Neural cell (in vitro differentiated cells): ENCODE measurements at regions not wholly inside any gene's neighbourhood (a gene's known extent, or its start where the extent isn't known, plus 50 kb on each side); places are given as distances from the start of the nearest gene placed in this dataset.

ENCODE experiments used
- H2AFZ ChIP-seq: fragments of 200-600, 300-800 bp; sonication (generic), shearing (Covaris generic); 2 replicates; pipeline ENCODE4 v1.6.0; 2014; ENCODE audit warnings: low read depth, mild to moderate bottlenecking, antibody characterized with exemption, low read length, moderate library complexity
- H3F3A ChIP-seq: fragments of 200-600 bp; shearing (Covaris generic); 2 replicates; pipeline ENCODE4 v1.6.1; 2016; ENCODE audit warnings: mild to moderate bottlenecking, moderate library complexity, mixed read lengths, antibody characterized with exemption, low read length; ENCODE audit not compliant: insufficient read depth, poor library complexity, severe bottlenecking
- H3K27ac ChIP-seq: fragments of 200-600, 300-800 bp; sonication (generic), shearing (Covaris generic); 2 replicates; pipeline ENCODE4 v1.5.1; 2014; ENCODE audit warnings: mild to moderate bottlenecking, low read length, moderate library complexity
- H3K27me3 ChIP-seq: fragments of 300-800, 200-600 bp; sonication (generic), shearing (Covaris generic); 2 replicates; pipeline ENCODE4 v1.6.0; 2014; ENCODE audit warnings: mild to moderate bottlenecking, low read depth, low read length, moderate library complexity; ENCODE audit not compliant: insufficient read depth
- H3K36me3 ChIP-seq: fragments of 300-800, 200-600 bp; sonication (generic), shearing (Covaris generic); 2 replicates; pipeline ENCODE4 v1.5.1; 2014; ENCODE audit warnings: mild to moderate bottlenecking, antibody characterized with exemption, low read length, moderate library complexity; ENCODE audit not compliant: insufficient read depth
- H3K4me2 ChIP-seq: fragments of 300-800, 200-600 bp; sonication (generic), shearing (Covaris generic); 2 replicates; pipeline ENCODE4 v1.6.0; 2014; ENCODE audit warnings: mild to moderate bottlenecking, low read length
- H3K4me3 ChIP-seq: fragments of 300-800, 200-600 bp; sonication (generic), shearing (Covaris generic); 2 replicates; pipeline ENCODE4 v1.5.1; 2014; ENCODE audit warnings: mild to moderate bottlenecking, low read length, moderate library complexity
- H3K79me2 ChIP-seq: fragments of 200-600 bp; shearing (Covaris generic); replicated peaks from 2 replicates; pipeline ENCODE4 v1.6.0; 2014; ENCODE audit warnings: mild to moderate bottlenecking, low read length, moderate library complexity; ENCODE audit not compliant: insufficient read depth
- H3K9ac ChIP-seq: fragments of 300-800, 200-600 bp; sonication (generic), shearing (Covaris generic); 2 replicates; pipeline ENCODE4 v1.6.1; 2016; ENCODE audit warnings: mild to moderate bottlenecking, low read length, mixed read lengths
- H3K9me2 ChIP-seq: fragments of 200-600 bp; shearing (Covaris generic); 2 replicates; pipeline ENCODE4 v1.6.1; 2016; ENCODE audit warnings: mild to moderate bottlenecking, low read length, mixed read lengths; ENCODE audit not compliant: insufficient read depth
- H3K9me3 ChIP-seq: fragments of 200-600, 300-800 bp; sonication (generic), shearing (Covaris generic); 2 replicates; pipeline ENCODE4 v1.6.1; 2016; ENCODE audit warnings: mild to moderate bottlenecking, mixed run types, low read length, moderate library complexity, mixed read lengths
- H4K20me1 ChIP-seq: fragments of 200-600 bp; shearing (Covaris generic); 2 replicates; pipeline ENCODE4 v1.6.1; 2016; ENCODE audit warnings: mild to moderate bottlenecking, mixed run types; ENCODE audit not compliant: insufficient read depth
- CTCF ChIP-seq: fragments of 450-650 bp; IDR thresholded peaks from 2 replicates; pipeline ENCODE4 v1.5.1; 2014; ENCODE audit warnings: antibody characterized with exemption, mild to moderate bottlenecking, moderate library complexity; ENCODE audit not compliant: poor library complexity, severe bottlenecking
- EP300 ChIP-seq: fragments of 450-650 bp; conservative IDR thresholded peaks from 2 replicates; pipeline ENCODE4 v1.6.1; 2014; ENCODE audit warnings: antibody characterized with exemption, mild to moderate bottlenecking, moderate library complexity; ENCODE audit not compliant: poor library complexity, severe bottlenecking
- EZH2 ChIP-seq: fragments of 200-600, 300-800 bp; shearing (Covaris generic), sonication (generic); IDR thresholded peaks from 2 replicates; pipeline ENCODE4 v1.6.1; 2014; ENCODE audit warnings: antibody characterized with exemption, low read length, borderline replicate concordance, mild to moderate bottlenecking; ENCODE audit not compliant: insufficient read depth, poor library complexity, severe bottlenecking
- MXI1 ChIP-seq: fragments of 450-650 bp; conservative IDR thresholded peaks from 2 replicates; pipeline ENCODE4 v1.6.1; 2014; ENCODE audit warnings: antibody characterized with exemption, mild to moderate bottlenecking; ENCODE audit not compliant: poor library complexity, severe bottlenecking
- POLR2AphosphoS5 ChIP-seq: IDR thresholded peaks from 2 replicates; pipeline ENCODE4 v1.6.1; 2012
- RAD21 ChIP-seq: fragments of 450-650 bp; conservative IDR thresholded peaks from 2 replicates; pipeline ENCODE4 v1.6.1; 2014; ENCODE audit warnings: antibody characterized with exemption, mild to moderate bottlenecking, moderate library complexity
- REST ChIP-seq: IDR thresholded peaks from 2 replicates; pipeline ENCODE4 v1.6.1; 2012; ENCODE audit warnings: borderline replicate concordance
- SMC3 ChIP-seq: fragments of 450-650 bp; conservative IDR thresholded peaks from 2 replicates; pipeline ENCODE4 v1.6.1; 2014; ENCODE audit warnings: antibody characterized with exemption, mild to moderate bottlenecking, moderate library complexity; ENCODE audit not compliant: poor library complexity
- TAF1 ChIP-seq: IDR thresholded peaks from 2 replicates; pipeline ENCODE4 v1.6.1; 2012; ENCODE audit warnings: low read depth

GRCh38 chr2:20504174-20504573, 57.3 kb downstream of the RHOB start:
- no peaks in the 10 kb centered on the region for H4K20me1 ChIP-seq
- no peaks in the 10 kb centered on the region for H3K79me2 ChIP-seq
- no peaks in the 10 kb centered on the region for H3K9me3 ChIP-seq
- TF ChIP-seq SMC3 (no peak), RAD21 (no peak), CTCF (no peak), EZH2 (no peak), REST (no peak), EP300 (no peak), TAF1 (no peak), MXI1 (no peak), POLR2AphosphoS5 (no peak)
- no peaks in the 10 kb centered on the region for H3K9me2 ChIP-seq
- no peak overlapping the region for H3K9ac ChIP-seq
- H3K27me3 ChIP-seq: no peaks in the 10 kb centered on the region
- H3K4me2 ChIP-seq: no peak overlapping the region
- H3K36me3 ChIP-seq: no peaks in the 10 kb centered on the region
- no peak overlapping the region for H3K27ac ChIP-seq
- H3K4me3 ChIP-seq: no peak overlapping the region
- H2AFZ ChIP-seq: no peak overlapping the region
- no peaks in the 10 kb centered on the region for H3F3A ChIP-seq

- Histone ChIP-seq H3F3A (no peaks in the 10 kb centered on the region), H3K27ac (no peak overlapping the region), H3K9ac (no peak overlapping the region), H3K4me2 (no peak overlapping the region), H3K79me2 (no peaks in the 10 kb centered on the region), H2AFZ (no peak overlapping the region), H3K4me3 (no peak overlapping the region), H3K9me2 (no peaks in the 10 kb centered on the region), H3K36me3 (no peaks in the 10 kb centered on the region), H3K9me3 (no peaks in the 10 kb centered on the region), H4K20me1 (no peaks in the 10 kb centered on the region), H3K27me3 (no peaks in the 10 kb centered on the region)
- TF ChIP-seq REST (no peak), RAD21 (no peak), MXI1 (no peak), TAF1 (no peak), CTCF (no peak), EP300 (no peak), EZH2 (no peak), POLR2AphosphoS5 (no peak), SMC3 (no peak)
These were observed 59.4 kb downstream of the RHOB start for GRCh38 chr2:20506201-20506685.
